ENCODE measurements at regions not wholly inside any gene's neighbourhood (a gene's known extent, or its start where the extent isn't known, plus 50 kb on each side); places are given as distances from the start of the nearest gene placed in this dataset.
"Not testable (repeated sequence)": the region's sequence is repeated elsewhere in the genome, so short reads cannot be mapped to it uniquely, and the experiment has no call there.

GRCh38 chr3:153818338-153818737 is 302.9 kb upstream of the ARHGEF26 start:
- ATAC-seq (no peak), FAIRE-seq (no peak), DNase-seq (ENCODE audit: low read depth in 1 of 2, low spot score in 1 of 2) (no peak)
- Histone ChIP-seq H3K27ac (no peak overlapping the region), H3K4me3 (no peak overlapping the region), H3K4me1 (no peaks in the 10 kb centered on the region), H3K4me2 (no peak overlapping the region), H3K9me3 (no peaks in the 10 kb centered on the region)
- POLR2A ChIA-PET: no interaction called here
- CTCF ChIA-PET: no interaction called here
- TF ChIP-seq MAZ (IDR thresholded peaks at IDR 0.05; ENCODE audit: borderline replicate concordance, low read depth, low read length): no peak
- no peak for TF ChIP-seq NFE2L2 (conservative IDR thresholded peaks at IDR 0.05; ENCODE audit: low read length)
- no peak for TF ChIP-seq PBX3 (IDR thresholded peaks at IDR 0.05)
- no peak for TF ChIP-seq TFCP2L1 (CRISPR knock-in tag; IDR thresholded peaks at IDR 0.05)
- TF ChIP-seq CEBPB (IDR thresholded peaks at IDR 0.05): no peak
- no peak for TF ChIP-seq MAFK (IDR thresholded peaks at IDR 0.05; ENCODE audit: partially characterized antibody)
- no peak for TF ChIP-seq FOSL2 (IDR thresholded peaks at IDR 0.05)
- TF ChIP-seq FOSL2 (CRISPR knock-in tag; IDR thresholded peaks at IDR 0.05): no peak
- TF ChIP-seq ESRRA (IDR thresholded peaks at IDR 0.05; ENCODE audit: borderline replicate concordance, low read length): no peak
- TF ChIP-seq SREBF2 (IDR thresholded peaks at IDR 0.05): no peak
- no peak for TF ChIP-seq KDM5A (IDR thresholded peaks at IDR 0.05)
- TF ChIP-seq CBX2 (IDR thresholded peaks at IDR 0.05; ENCODE audit: borderline replicate concordance, low read depth): no peak
- TF ChIP-seq CHD2 (IDR thresholded peaks at IDR 0.05; ENCODE audit: low read length, partially characterized antibody): no peak
- no peak for TF ChIP-seq NPAS2 (CRISPR knock-in tag; IDR thresholded peaks at IDR 0.05; ENCODE audit: borderline replicate concordance)
- TF ChIP-seq CBX8 (IDR thresholded peaks at IDR 0.05): no peak
- TF ChIP-seq KDM1A (IDR thresholded peaks at IDR 0.05; ENCODE audit: low read depth): no peak
- no peak for TF ChIP-seq HEYL (CRISPR knock-in tag; IDR thresholded peaks at IDR 0.05)

- TF ChIP-seq CHD4 (IDR thresholded peaks at IDR 0.05; ENCODE audit: borderline replicate concordance): no peak
- TF ChIP-seq E2F6 (IDR thresholded peaks at IDR 0.05; ENCODE audit: borderline replicate concordance, low read depth): no peak
- no peak for TF ChIP-seq HEYL (CRISPR knock-in tag; IDR thresholded peaks at IDR 0.05)
- no peak for TF ChIP-seq HOXA7 (CRISPR knock-in tag; IDR thresholded peaks at IDR 0.05)
- H3K4me3 ChIP-seq: no peak overlapping the region
- CTCF ChIA-PET: no interaction called here
Observed at GRCh38 chr3:153820035-153820434, 301.2 kb upstream of the ARHGEF26 start.

GRCh38 chr3:153828346-153828745 is 292.8 kb upstream of the ARHGEF26 start:
- H3K4me1 ChIP-seq; CTCF ChIA-PET; H3K27ac ChIP-seq; DNase-seq (ENCODE audit: low read depth in 1 of 2, low spot score in 1 of 2); ATAC-seq; POLR2A ChIA-PET; H3K4me3 ChIP-seq; FAIRE-seq; H3K4me2 ChIP-seq; H3K9me3 ChIP-seq: not testable (repeated sequence)
- WGBS (ENCODE audit: missing lambda C conversion rate): 4% methylated on average over 3 of the region's 3 CpGs

More at GRCh38 chr3:153820035-153820434, 301.2 kb upstream of the ARHGEF26 start:
- POLR2A ChIA-PET: no interaction called here
- H3K9me3 ChIP-seq: no peaks in the 10 kb centered on the region
- H3K4me2 ChIP-seq: no peak overlapping the region
- no peak for DNase-seq (ENCODE audit: low read depth in 1 of 2, low spot score in 1 of 2)
- no peak for FAIRE-seq
- no peak for ATAC-seq
- H3K27ac ChIP-seq: no peak overlapping the region
- no peaks in the 10 kb centered on the region for H3K4me1 ChIP-seq

- TF ChIP-seq CHD2 (IDR thresholded peaks at IDR 0.05; ENCODE audit: low read length, partially characterized antibody) (no peak), POLR2A (IDR thresholded peaks at IDR 0.05; ENCODE audit: low read length) (no peak), CTCF (IDR thresholded peaks at IDR 0.05) (no peak), CEBPB (IDR thresholded peaks at IDR 0.05) (0 out of 4 replicates have a peak, but pooled peaks of 1 of the 2 experiments have one; percentile 13)
- POLR2A ChIA-PET: no interaction called here
- H3K27ac ChIP-seq: no peak overlapping the region
- H3K4me3 ChIP-seq: no peak overlapping the region
- H3K4me1 ChIP-seq: no peaks in the 10 kb centered on the region
- no peak overlapping the region for H3K4me2 ChIP-seq
- 31% methylated on average over 2 of the region's 2 CpGs for WGBS (ENCODE audit: missing lambda C conversion rate)
- FAIRE-seq (no peak), DNase-seq (ENCODE audit: low read depth in 1 of 2, low spot score in 1 of 2) (no peak), ATAC-seq (no peak)
- no peaks in the 10 kb centered on the region for H3K9me3 ChIP-seq
- CTCF ChIA-PET: no interaction called here
Observed at GRCh38 chr3:153829606-153830170, 291.5 kb upstream of the ARHGEF26 start.

Data from A549 (cell line).